ENCODE measurements at regions not wholly inside any gene's neighbourhood (a gene's known extent, or its start where the extent isn't known, plus 50 kb on each side); places are given as distances from the start of the nearest gene placed in this dataset.

DNA sequence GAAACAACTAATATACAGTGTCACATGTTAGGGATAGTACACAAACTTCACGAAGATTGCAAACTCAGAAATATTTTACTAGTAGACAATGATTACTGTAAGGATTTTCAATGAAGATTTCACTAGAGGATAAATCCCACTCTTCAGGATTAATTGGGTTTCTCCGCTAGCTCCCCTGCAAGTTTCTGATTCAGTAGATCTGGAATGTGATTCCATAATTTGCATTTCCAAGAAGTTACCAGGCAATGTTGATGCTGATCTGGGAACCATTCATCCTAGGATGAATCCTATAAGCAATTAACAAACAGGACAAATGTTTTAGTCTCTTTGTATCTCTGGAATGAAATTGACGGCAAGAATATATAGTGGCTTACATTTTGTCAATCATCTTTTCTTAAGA is 272.4 kb downstream of the ALX1 start:
- TF ChIP-seq POLR2A (IDR thresholded peaks at IDR 0.05; ENCODE audit: low read length) (no peak), GATA1 (IDR thresholded peaks at IDR 0.05; ENCODE audit: low read depth, low read length) (no peak)
